NCI-H2107 (cell line): ENCODE measurements at regions not wholly inside any gene's neighbourhood (a gene's known extent, or its start where the extent isn't known, plus 50 kb on each side); places are given as distances from the start of the nearest gene placed in this dataset.

Experiments
- DNase-seq: peaks from one replicate; lab custom pipeline; 2025; lab: John Stamatoyannopoulos, UW

DNA sequence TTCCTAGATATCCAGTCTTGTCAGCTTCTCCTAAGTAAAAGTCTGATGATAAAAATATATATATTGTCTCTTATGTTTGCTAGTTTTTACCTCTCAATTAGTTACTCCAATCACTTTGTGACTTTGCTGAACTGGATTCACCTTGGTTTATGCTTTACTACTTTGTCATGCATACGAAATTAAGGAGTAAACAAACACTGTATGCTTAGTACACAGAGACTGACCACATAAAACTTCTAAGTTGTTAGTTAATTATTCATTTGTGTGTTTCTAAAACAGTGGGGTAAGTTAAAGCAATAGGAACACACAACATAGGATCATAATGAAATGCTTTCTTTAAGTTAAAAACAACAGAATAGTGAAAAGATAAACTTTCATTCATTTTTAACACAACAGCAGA is 877.3 kb upstream of the MAP3K7 start:
- DNase-seq, result no peak

DNA sequence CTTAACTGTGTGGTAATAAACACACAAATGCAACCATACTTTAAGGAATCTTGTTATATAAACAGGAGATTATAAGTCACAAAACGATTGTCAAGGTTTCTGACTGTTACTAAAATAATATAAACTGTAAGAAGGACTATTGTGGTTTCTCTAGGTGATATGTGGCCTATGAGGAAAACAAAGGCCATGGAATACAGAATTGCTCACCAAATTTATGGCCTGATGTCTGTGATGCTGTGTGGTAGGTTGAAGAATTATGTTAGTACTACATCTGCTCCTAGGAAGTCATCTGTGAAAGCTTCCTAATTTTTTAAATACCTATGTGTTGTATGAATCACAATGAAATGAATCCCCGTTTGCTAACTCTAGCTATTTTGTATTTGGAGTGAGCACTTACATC is 875.4 kb upstream of the MAP3K7 start:
- no peak for DNase-seq

DNA sequence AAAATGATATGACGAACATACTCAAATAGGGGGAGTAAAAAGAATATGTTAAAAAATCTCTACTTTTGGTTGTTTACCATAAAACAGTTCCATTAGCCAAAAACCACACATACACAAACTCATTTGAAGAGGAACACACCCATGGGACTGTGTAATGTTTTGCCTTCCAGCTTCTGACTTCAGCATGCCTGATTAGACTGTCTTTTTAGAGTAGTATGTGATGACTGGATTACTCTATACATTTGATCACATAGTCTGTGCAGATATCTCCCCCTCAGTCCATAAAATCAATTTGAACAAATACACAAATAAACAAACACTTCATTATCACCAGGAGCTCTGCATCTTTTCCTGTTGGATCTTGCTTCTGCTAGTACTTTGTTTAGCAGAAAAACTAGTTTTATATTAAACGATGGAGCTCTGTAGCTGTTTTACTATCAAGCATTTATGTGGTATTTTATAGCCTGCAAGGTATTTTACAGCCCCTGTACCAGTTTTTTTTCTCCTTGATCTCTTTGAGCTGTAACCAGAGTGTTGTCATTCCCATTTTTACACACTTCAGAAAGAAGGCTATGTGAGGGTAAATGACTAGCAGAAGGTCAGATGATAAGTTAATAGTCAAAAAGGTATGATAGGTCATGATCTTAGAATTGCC is 866.5 kb upstream of the MAP3K7 start:
- DNase-seq, result no peak

DNA sequence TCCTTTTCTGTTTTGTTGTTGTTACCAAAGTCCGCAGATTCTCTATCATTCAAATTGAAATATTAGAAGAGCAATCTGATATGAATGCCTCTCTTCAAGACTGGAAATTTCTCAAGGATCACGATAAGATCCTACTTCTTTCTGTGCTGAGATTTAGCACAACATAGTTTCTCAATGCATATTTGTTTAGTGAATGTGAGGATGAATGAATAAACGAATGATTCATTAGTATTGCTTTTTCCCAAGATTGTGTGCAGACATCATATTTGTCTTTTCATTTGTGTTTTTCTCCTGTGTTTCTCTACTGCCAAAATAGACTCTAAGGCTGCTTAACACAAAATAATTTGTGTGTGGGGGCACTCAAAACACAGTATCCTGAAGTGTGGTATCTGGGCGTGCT is 862.7 kb upstream of the MAP3K7 start:
- no peak for DNase-seq

DNA sequence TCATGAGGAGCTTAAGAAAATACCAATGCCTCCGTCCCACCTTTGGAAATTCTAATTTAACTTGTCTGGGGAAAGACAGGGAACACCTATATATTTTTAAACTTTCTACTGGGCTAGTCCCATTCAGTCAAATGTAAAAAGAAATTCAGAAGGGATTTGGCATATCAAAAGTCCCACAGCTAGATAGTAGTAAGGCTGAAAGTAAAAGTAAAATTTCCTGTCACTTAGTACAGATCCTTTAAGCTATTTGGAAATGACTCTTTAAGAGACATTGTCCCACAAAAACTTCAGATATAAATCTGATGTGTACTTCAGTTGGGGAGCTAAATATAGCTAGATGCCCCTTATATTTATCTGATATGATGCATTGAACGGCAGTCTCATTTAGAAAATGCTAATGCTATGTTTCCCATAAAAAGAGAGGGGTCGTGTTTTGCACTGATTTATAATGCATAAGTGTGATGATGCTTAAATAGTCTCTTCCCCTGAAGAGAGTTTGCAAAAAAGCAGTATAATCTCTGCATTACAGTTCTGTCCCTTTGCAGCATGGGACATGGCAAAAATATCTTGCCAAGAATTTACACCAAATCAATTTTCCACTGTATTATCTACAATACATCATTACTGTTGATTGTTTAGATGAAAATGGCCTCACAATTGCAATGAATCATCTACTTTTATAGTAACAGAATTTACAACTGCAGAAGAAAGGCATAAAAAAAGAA is 860.8 kb upstream of the MAP3K7 start:
- no peak for DNase-seq

DNA sequence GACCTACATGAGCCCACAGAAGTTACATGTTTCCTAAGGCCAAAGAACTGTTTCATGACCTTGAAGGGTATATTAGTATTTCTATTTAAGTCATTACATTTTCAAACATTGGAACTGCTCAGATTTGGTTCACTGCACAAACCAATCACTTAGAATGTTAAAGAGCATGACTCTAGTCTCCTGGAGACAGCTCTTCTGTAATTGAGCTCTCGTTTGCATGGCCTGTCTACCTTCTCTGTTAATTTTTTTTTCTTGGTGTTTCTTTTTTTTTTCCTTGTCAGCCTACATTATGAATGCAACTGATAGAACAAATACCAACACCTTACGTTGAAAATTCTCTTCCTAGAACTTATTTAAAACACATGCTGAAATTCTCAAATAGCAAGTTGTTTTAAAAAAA is 860.2 kb upstream of the MAP3K7 start:
- no peak for DNase-seq

DNA sequence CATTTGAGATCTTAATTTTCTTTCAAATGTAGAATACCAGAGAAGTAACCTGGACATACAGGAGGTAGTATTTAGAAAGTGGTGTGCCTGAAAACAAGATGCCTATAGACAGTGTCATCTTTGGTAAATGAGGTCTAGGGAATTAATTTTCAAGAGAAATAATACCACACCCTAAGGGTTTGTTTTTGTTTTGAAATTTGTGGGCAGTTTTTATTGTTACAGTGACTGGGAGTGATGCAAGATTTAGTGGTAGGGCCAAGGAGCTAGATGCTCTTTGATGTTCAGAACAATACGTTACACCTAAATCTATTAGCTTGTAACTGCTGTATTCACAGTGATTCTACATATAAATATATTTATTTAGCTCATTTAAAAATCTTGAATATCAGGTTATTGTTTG is 856.5 kb upstream of the MAP3K7 start:
- DNase-seq, result no peak

DNA sequence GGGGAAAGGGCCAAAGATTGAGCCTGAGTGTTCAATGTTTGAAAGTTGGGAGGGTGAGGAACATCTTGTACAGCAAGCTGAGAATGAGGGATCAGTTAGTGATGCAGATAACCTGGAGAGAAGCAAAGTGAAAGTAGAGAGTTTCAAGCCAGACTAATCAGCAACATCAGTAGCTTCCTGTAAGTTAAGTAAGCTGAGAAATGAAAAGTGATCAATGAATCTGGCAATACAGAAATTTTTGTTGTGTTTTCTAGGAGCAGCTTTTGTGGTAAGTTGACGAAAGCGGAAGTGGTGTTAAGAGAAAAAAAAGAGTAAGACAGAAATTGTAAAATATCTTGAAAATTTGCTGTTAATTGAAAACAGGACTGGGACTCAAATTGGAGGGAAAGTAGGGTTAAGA is 855.5 kb upstream of the MAP3K7 start:
- no peak for DNase-seq

DNA sequence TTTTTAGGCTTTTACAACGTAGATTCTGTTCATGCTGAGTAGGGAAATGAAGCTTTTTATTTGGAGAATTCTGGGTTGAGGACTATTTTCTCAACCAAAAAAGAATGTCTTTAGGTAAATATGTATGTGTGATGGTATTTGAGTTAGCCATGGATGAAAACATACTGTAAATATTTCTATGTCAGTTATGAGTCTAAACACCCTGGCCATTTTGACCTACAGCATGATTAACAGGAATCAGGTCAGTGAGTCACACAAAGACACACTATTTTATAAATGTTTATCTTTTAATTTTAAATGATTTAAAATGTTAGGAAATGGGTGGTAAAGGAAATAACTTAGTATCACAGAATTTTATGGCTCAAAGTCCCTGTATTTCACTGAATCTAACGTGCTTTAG is 851.7 kb upstream of the MAP3K7 start:
- DNase-seq, result no peak

DNA sequence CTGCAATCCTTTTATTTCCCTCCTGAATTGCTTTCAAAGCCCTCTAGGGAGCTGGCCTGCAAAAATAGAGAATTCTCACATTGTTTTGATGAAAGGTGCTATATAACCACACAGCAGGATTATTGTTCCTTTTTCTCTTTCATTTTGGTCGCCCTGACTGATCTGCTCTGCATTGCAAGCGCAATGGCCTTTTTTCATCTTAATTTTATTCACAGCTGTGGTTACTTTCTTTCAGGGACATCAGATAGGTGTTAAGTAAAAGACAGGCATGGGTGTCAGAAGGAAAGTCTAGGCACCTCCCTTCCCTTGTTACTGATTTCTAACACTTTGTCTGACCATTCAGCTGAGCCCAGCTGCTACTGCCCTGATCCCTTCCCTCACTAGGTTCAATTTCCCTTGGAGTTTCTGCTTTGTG is 850.5 kb upstream of the MAP3K7 start:
- no peak for DNase-seq

DNA sequence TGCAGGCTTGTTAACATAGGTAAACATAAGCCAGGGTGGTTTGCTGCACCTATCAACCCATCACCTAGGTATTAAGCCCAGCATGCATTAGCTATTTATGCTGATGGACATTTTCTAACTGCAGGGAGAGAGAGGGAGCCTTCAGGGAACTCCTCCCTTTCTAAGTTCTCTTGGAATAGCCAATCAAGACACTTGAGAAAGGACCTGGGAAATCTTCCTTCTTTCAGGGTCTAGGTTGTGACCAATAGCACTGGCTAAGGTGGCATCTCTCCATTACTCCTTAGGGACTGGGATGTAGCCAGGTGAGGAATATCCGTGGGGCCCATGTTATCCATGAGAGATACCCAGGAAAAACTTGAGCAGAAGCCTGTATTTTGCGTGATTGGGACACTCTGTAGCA is 849.6 kb upstream of the MAP3K7 start:
- no peak for DNase-seq

DNA sequence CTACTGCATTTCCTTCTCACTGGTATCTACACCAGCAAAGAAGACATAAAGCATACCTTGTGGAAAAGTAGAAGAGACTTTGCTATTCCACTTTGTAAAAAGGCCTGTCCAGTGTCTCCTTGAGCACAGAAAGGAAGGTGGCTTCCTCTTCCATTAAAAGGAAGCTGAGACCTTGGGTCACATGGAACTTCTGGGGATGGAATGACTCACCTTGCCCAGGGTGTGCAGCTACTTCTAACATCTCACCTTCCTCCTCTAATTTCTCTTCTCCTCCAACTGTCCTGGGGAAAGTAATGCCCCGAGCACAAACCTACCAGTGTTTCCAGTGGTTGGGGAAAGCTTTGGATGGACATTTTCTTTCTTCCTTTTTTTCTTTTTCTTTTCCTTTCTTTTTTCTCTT is 848.8 kb upstream of the MAP3K7 start:
- no peak for DNase-seq

DNA sequence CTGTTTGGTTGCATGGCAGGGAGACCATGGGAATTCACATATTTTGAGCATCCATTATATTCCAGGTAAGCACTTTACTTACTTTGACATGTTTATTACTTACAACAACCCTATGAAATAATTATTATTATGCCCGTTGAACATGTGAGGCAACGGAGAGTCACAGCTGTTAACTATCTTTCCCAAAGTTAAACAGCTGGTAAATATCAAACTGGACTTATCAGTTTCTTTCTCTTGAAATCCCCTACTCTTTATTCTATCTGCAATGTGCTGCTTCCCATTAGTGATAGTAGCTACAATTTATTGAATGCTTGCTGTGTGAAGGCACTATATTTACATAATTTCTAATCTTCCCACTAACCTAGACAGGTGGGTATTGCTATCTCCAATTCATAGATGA is 847.7 kb upstream of the MAP3K7 start:
- DNase-seq, result no peak

DNA sequence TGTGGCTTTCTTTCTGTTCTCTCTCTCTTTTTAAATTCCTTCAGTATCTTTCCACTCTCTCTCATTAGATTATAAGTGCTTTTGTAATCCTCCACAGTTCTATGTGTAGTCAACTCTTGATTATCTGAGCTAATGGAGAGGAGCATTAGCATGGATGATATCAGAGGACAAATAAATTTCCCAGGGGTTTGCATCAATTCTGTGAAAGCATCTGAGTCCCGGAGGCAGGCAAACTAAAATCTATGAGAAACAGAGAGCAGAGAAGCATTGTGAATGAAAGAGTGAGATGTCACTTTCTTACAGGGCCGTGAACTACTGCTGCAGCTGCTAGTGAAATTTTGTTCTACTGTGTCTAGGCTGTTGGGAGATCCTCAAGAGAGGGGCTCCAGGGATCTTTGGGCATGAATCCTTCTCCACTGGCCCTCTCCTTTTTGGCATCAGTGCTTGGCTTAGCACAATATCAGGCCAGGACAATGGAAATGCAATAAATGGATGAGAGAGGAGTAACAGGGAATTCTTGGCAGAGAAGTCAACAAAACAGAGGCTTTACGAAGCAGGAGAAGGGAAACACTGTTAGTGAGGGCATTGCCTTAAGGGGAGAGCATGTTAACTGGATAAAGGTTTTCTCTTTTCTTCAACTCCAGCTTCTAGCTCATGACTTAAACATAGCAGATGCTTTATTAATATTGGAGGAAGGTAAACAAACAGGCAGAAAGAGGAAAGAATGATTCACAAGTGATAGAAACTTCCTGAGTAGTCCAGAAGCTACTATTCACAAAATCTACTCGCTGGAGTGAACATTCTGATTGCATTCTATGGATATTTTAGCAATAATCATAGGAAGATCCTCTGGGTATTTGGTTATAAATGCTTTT is 847.0 kb upstream of the MAP3K7 start:
- no peak for DNase-seq

DNA sequence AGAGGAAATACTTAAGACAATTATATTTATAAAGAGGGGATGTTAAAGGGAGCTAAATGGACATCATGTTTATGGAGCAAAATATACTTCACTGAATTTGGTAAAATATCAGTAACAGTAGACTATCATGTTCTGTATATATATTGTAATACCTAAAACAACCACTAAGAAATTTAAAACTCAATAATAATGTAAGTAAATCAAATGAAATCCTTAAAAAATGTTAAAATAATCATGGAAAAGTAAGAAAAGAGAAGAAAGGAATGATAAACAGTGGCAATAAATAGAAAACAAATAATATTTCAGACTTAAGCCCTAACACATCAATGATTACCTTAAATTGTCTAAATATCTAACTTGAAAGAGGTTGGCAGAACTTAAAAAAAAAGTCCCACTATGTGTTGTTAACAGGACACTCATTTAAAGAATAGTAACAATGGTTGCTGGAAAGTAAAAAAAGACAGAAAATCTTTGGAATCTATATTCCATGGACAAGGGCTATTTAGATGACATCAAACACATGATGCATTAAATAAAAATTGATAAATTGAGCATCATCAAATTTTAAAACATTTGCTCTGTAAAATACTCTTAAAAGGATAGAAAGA is 842.2 kb upstream of the MAP3K7 start:
- DNase-seq, result no peak

DNA sequence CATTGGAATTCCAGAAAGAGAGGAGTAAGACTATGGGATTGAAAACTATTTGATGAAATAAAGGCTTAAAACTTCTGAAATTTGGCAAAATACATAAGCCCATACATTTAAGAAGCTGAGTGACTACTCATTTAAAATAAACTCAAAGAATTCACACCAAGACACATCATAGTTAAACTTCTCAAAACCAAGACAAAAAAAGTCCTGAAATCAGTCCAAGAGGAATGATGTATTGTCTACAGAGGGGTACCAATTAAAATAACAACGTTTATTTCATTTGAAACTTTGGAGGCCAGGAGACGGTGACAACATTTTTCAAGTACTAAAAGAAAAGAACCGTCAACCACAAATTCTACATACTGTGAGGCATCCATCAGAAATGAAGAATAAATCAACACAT is 841.4 kb upstream of the MAP3K7 start:
- no peak for DNase-seq

DNA sequence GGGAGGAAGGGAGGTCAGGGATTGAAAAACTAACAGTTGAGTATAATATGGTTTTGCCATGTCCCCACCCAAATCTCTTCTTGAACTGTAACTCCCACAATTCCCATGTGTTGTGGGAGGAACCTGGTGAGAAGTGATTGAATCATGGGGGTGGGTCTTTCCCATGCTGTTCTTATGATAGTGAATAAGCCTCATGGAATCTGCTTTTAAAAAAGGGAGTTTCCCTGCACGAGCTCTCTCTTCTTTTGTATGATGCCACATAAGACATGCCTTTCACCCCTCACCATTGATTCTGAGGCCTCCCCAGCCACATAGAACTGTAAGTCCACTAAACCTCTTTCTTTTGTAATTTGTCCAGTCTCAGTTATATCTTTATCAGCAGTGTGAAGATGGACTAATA is 833.4 kb upstream of the MAP3K7 start:
- no peak for DNase-seq

DNA sequence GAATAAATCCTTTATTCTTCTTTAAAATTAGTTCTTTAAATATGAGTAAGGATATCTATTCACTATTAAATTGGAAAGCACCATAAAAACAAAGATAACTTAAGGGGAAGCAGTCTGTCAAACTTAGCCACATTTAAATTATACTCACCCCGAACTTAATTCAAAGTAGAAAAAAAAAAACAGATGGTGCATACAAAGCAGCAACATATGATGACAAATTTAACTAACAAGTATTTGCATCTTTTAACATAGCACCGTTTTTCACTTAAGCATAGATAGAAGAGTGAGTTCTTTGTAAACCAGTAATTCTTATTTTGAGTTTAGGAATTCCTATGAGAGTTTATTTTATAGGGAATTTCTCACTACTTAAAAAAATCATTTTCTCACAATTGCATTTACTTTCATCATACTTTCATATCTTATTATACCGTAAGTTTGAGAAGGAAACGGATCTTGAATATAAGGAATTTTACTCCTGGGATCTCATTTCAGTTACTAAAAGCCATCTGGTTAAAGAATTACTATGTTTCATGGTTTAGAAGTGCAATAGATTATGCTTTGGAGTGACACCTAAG is 828.2 kb upstream of the MAP3K7 start:
- no peak for DNase-seq

DNA sequence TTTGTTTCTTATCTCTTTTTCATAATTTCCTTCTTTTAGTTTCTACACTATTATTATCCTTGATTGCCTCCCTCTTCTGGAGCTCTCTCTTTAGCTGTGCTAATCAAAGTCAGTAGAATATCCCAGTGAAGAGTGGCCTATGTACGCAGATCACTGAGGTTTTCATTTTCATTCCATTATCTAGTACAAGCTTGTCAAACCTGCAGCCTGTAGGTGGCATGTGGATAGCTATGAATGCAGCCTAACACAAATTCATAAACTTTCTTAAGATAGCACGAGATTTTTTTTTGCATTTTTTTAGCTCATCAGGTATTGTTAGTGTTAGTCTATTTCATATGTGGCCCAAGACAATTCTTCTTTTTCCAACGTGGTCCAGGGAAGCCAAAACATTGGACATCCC is 825.7 kb upstream of the MAP3K7 start:
- DNase-seq, result no peak

DNA sequence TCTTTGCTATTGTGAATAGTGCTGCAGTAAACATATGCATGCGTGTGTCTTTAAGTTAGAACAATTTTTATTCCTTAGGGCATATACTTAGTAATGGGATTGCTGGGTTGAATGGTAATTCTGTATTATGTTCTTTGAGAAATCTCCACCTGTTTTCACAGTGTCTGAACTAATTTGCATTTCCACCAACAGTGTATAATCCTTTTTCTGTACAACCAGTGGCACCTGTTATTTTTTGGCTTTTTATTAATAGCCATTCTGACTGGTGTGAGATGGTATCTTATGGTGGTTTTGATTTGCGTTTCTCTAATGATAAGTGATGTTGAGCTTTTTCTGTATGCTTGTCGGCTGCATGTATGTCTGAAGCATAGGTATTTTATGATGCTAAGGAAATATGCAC is 820.8 kb upstream of the MAP3K7 start:
- DNase-seq, result no peak

DNA sequence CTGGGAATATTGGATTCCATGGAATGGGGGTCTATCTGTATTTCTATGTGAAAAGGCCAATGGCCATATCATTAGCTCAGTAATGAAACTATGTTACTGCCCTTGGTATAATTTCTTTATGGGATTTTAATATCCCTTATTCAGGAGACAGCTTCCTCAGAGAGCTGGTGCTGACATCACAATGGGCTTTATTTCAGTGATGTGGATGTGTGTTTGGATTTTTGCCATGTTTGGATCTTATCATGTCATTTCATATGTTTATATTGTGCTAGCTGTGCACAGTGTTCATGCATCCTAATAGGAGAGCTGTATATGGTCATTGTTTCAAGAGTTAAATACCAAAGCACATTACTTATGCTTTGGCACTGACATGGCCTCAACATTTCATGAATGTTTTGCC is 806.1 kb upstream of the MAP3K7 start:
- no peak for DNase-seq

DNA sequence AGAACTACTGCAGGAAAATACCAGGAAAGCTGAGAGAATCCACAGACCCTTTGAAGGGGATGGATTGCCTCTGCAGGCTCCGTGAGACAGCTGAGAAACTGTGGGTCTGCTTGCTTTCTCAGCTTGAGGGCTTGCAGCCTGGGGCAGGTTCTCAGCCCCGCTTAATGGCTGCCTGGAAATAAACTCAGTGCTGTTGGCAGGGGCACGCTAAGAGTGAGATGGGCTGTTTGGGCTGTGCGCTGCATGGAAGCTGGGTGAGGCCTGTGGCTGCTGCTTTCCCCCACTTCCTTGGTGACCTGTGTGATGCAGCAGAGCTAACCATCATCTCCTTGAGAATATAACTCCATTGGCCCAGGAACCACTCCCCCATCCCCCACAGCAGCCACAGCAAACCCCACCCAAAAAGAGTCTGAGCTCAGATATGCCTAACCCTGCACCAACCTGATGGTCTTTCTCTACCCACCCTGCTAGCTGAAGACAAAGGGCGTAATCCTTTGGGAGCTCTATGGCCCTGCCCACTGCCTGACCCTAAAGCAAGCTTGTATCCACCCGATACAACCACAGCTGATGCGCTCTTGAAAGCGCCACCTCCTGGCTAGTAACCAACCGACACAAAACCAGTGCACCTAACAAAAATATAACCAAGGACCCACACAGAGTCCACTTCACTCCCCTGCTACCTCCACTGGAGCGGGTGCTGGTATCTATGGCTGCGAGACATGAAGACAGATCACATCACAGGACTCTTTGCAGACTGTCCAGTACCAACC is 800.6 kb upstream of the MAP3K7 start:
- no peak for DNase-seq
